Karpas-422 (cell line): ENCODE measurements at regions not wholly inside any gene's neighbourhood (a gene's known extent, or its start where the extent isn't known, plus 50 kb on each side); places are given as distances from the start of the nearest gene placed in this dataset.
"Not testable (repeated sequence)": the region's sequence is repeated elsewhere in the genome, so short reads cannot be mapped to it uniquely, and the experiment has no call there.

ENCODE experiments used
- DNase-seq: peaks from one replicate; pipeline ENCODE4 v3.0.0-alpha.2; 2015
- H2AFZ ChIP-seq: fragments of 200-600 bp; sonication (generic); 2 replicates; pipeline ENCODE4 v1.6.1; 2014; ENCODE audit warnings: antibody characterized with exemption, low read length, mixed read lengths
- H3K27ac ChIP-seq: fragments of 200-600 bp; sonication (generic); 2 replicates; pipeline ENCODE4 v1.5.1; 2014; ENCODE audit warnings: mild to moderate bottlenecking, low read length, moderate library complexity
- H3K27me3 ChIP-seq: fragments of 200-600 bp; sonication (generic); 2 replicates; pipeline ENCODE4 v1.6.1; 2014; ENCODE audit warnings: low read length, mixed read lengths
- H3K36me3 ChIP-seq: fragments of 200-600 bp; sonication (generic); 2 replicates; pipeline ENCODE4 v1.6.1; 2014; ENCODE audit warnings: low read length, mixed read lengths; ENCODE audit not compliant: insufficient read depth
- H3K4me1 ChIP-seq: fragments of 200-600 bp; sonication (generic); 2 replicates; pipeline ENCODE4 v1.6.1; 2014; ENCODE audit warnings: mild to moderate bottlenecking, low read length, mixed read lengths
- H3K4me2 ChIP-seq: fragments of 200-600 bp; sonication (generic); 2 replicates; pipeline ENCODE4 v1.6.1; 2014; ENCODE audit warnings: low read length, low read depth, mild to moderate bottlenecking; ENCODE audit not compliant: poor library complexity, severe bottlenecking
- H3K4me3 ChIP-seq: fragments of 200-600 bp; sonication (generic); 2 replicates; pipeline ENCODE4 v1.5.1; 2014; ENCODE audit warnings: mild to moderate bottlenecking, antibody characterized with exemption, low read length, mixed read lengths
- H3K79me2 ChIP-seq: fragments of 200-600 bp; sonication (generic); 2 replicates; pipeline ENCODE4 v1.6.1; 2014; ENCODE audit warnings: mild to moderate bottlenecking, low read length, mixed read lengths
- H3K9ac ChIP-seq: fragments of 200-600 bp; sonication (generic); 2 replicates; pipeline ENCODE4 v1.6.0; 2014; ENCODE audit warnings: low read length
- H3K9me2 ChIP-seq: fragments of 200-600 bp; sonication (generic), shearing (Covaris generic); replicated peaks from 2 replicates; pipeline ENCODE4 v1.6.0; 2014; ENCODE audit warnings: mild to moderate bottlenecking, low read length, moderate library complexity; ENCODE audit not compliant: insufficient read depth
- H3K9me3 ChIP-seq: fragments of 300-700, 200-600 bp; sonication (generic); 2 replicates; pipeline ENCODE4 v1.6.1; 2014; ENCODE audit warnings: low read length, mixed read lengths
- H4K20me1 ChIP-seq: fragments of 200-600 bp; sonication (generic); 2 replicates; pipeline ENCODE4 v1.6.1; 2014; ENCODE audit warnings: mild to moderate bottlenecking, antibody characterized with exemption, low read length, low read depth; ENCODE audit not compliant: insufficient read depth

DNA sequence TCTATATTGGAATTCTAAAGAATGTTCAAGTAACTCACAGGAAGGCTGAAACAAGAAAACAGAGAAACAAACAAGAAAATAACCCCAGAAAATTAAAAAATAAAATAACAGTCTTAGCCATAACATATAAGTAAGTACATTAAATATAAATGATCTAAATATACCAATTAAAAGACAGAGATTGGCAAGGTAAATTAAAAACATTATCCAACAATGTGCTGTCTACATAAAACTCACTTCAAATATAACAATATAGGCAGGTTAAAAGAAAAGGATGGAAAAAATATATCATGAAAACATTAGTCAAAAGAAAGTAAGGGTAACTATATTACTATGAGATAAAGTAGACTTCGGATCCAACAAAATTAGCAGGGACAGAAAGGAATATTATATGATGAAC lies 98.1 kb upstream of the NANOS1 start:
- Histone ChIP-seq H3K27ac (no peak overlapping the region), H3K4me2 (no peak overlapping the region), H3K9me3 (peaks cover 3% of the 10 kb centered on the region; the same call in 1 of the 2 replicates), H3K4me3 (no peak overlapping the region), H3K36me3 (no peaks in the 10 kb centered on the region), H3K9me2 (no peaks in the 10 kb centered on the region), H3K27me3 (no peaks in the 10 kb centered on the region), H3K4me1 (no peaks in the 10 kb centered on the region), H4K20me1 (no peaks in the 10 kb centered on the region), H3K9ac (no peak overlapping the region), H2AFZ (no peak overlapping the region), H3K79me2 (no peaks in the 10 kb centered on the region)
- no peak for DNase-seq

DNA sequence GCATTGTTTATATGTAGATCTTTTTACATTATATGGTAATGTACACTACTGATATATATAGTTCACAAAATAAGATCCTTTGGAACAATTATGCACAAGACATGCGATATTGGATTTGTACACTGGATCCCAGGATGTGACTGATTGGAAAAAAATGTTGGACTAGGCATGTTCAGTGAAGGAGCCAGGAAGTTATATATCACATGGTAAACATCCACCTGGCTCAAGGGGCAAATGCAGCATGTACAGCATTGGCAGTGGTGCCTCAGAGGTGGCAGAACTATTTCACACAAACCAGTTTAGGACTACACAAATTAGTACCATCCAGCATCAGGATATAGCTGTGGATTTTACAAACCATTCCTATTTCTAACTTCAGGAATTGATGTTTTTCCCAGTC lies 97.4 kb upstream of the NANOS1 start:
- H3K9ac ChIP-seq, H3K9me3 ChIP-seq, H2AFZ ChIP-seq, H3K4me1 ChIP-seq, H3K9me2 ChIP-seq, H3K79me2 ChIP-seq, H4K20me1 ChIP-seq, H3K36me3 ChIP-seq, DNase-seq, H3K27ac ChIP-seq, H3K4me3 ChIP-seq, H3K27me3 ChIP-seq, H3K4me2 ChIP-seq: not testable (repeated sequence)

DNA sequence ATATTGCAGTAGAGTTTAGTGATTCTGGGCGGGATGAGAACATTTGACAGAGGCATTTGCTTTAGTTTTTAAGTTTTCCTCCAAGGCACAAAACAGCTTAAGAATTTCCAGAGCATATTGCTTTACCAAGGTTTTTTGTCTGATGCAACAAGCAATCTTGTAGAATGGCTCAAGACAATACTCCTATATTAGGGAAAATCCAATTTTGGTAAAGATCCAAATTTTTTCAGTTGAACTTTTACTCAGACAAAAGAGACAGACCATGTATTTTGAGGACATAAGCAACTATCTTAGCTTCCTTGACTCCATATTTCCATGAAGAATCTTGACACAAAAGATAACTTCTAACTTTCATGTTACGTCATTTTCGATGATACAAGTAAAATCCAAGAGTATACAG lies 92.3 kb upstream of the NANOS1 start:
- no peak overlapping the region for H2AFZ ChIP-seq
- no peaks in the 10 kb centered on the region for H3K36me3 ChIP-seq
- no peaks in the 10 kb centered on the region for H3K9me3 ChIP-seq
- no peak overlapping the region for H3K4me3 ChIP-seq
- no peaks in the 10 kb centered on the region for H3K4me1 ChIP-seq
- DNase-seq: no peak
- H3K27me3 ChIP-seq: no peaks in the 10 kb centered on the region
- no peak overlapping the region for H3K4me2 ChIP-seq
- H3K27ac ChIP-seq: no peak overlapping the region
- no peaks in the 10 kb centered on the region; the same call in 1 of the 2 replicates for H3K9me2 ChIP-seq
- H4K20me1 ChIP-seq: no peaks in the 10 kb centered on the region
- no peaks in the 10 kb centered on the region for H3K79me2 ChIP-seq
- no peak overlapping the region for H3K9ac ChIP-seq

DNA sequence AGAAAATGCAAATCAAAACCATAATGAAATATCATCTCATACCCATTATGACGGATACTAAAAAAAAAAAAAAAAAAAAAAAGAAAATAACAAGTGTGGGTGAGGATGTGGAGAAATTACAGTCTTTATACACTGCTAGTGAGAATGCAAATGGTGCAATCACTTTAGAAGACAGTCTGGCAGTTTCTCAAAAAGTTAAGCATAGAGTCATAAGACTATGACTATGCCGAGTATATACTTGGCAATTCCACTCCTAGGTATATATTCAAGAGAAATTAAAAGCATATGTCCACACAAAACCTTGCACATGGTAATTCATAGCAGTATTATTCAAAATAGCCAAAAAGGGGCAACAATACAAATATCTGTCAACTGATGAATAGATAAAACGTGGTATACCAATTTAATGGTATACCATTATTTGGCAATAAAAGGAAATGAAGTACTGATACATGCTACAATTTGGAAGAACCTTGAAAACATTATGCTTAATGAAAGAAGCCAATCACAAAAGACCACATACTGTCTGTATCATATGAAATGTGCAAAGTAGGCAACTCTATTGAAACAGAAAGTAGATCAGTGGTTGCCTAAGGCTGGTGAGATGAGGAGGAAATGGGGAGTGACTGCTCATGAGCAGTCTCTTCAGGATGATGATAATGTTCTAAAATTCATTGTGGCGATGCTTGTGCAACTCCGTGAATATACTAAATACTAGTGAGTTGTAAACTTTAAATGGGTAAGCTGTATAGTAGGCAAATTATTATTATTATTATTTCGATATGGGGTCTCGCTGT lies 90.1 kb upstream of the NANOS1 start:
- Histone ChIP-seq H3K9ac (no peak overlapping the region), H3K27ac (no peak overlapping the region), H2AFZ (no peak overlapping the region), H3K9me2 (no peaks in the 10 kb centered on the region; the same call in 1 of the 2 replicates), H4K20me1 (no peaks in the 10 kb centered on the region), H3K79me2 (no peaks in the 10 kb centered on the region), H3K27me3 (no peaks in the 10 kb centered on the region), H3K4me2 (no peak overlapping the region), H3K4me1 (no peaks in the 10 kb centered on the region), H3K36me3 (no peaks in the 10 kb centered on the region), H3K9me3 (no peaks in the 10 kb centered on the region), H3K4me3 (no peak overlapping the region)
- DNase-seq: no peak

DNA sequence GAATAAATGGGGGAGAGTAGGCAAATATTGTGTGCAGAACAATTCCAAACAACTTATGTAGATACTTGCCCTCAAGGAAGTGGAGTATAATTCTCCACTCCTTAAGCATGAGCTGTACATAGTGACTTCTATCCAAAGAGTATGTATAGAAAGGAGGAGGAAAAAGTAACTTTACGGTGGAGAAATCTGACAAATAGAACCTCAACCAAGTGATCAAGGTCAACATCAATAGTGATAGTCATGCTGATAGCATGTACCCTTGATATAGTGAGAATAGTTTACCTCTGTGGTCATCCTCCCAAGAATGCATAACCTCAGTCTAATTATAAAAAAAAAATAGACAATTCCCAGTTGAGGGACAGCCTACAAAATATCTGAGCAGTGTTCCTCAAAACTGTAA lies 89.1 kb upstream of the NANOS1 start:
- DNase-seq: no peak
- H2AFZ ChIP-seq: no peak overlapping the region
- H3K27ac ChIP-seq: no peak overlapping the region
- no peaks in the 10 kb centered on the region for H3K79me2 ChIP-seq
- H3K9me3 ChIP-seq: no peaks in the 10 kb centered on the region
- no peaks in the 10 kb centered on the region for H3K27me3 ChIP-seq
- no peaks in the 10 kb centered on the region for H4K20me1 ChIP-seq
- no peak overlapping the region for H3K4me2 ChIP-seq
- no peaks in the 10 kb centered on the region for H3K4me1 ChIP-seq
- H3K4me3 ChIP-seq: no peak overlapping the region
- no peak overlapping the region for H3K9ac ChIP-seq
- no peaks in the 10 kb centered on the region; the same call in 1 of the 2 replicates for H3K9me2 ChIP-seq
- H3K36me3 ChIP-seq: no peaks in the 10 kb centered on the region

DNA sequence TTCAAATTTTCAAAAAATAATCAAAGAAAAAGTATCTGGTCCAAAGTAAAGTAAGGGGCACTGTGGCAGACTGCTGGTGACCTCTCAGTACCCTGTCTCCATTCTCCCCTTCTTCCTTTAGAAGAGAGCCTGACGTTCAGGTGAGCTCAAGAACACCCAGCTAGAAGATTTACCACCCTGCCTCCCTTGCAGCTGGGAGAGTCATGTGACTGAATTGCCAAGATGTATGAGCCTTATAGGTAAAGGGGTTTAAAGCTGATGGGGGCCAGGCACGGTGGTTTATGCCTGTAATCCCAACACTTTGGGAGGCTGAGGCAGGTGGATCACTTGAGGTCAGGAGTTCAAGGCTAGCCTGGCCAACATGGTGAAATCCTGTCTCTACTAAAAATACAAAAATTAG lies 86.3 kb upstream of the NANOS1 start:
- H3K9me3 ChIP-seq: no peaks in the 10 kb centered on the region
- no peaks in the 10 kb centered on the region for H3K79me2 ChIP-seq
- H3K9me2 ChIP-seq: no peaks in the 10 kb centered on the region; the same call in 1 of the 2 replicates
- DNase-seq: no peak
- no peaks in the 10 kb centered on the region for H3K4me1 ChIP-seq
- no peak overlapping the region for H2AFZ ChIP-seq
- H3K4me2 ChIP-seq: no peak overlapping the region
- no peaks in the 10 kb centered on the region for H3K36me3 ChIP-seq
- H3K4me3 ChIP-seq: no peak overlapping the region
- no peaks in the 10 kb centered on the region for H3K27me3 ChIP-seq
- no peaks in the 10 kb centered on the region for H4K20me1 ChIP-seq
- H3K9ac ChIP-seq: no peak overlapping the region
- H3K27ac ChIP-seq: no peak overlapping the region

DNA sequence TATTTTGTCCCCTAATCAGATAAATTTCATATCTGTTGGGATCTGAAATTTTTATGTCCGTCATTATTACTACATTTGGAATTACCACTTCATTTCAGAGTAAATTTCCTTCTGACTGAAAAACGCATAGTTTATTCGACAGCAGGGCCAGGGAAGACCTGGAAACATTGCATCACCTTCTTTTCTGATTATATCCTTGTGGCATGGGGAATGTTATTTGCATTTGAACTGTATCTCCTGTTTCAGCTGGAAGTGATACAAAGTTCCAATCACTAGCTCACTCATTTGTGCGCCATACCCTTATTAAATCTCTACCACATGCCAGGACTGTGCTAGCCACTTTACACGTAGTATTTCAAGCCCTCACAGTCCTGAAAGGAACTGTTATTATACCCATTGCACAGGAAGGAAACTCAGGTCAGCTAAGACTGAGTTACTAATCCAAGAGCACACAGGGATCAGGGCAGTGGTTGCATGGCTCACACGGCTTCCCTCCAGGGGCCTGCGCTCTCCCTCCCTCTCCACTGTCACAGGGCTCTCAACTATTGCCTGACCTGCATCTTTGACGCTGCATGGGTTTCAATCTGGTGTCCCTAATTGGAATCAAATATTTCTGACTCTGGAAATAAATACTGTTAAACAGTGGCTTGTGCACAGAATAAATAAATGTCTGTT lies 84.4 kb upstream of the NANOS1 start:
- Histone ChIP-seq H3K9me2 (no peaks in the 10 kb centered on the region; the same call in 1 of the 2 replicates), H3K79me2 (no peaks in the 10 kb centered on the region), H3K27ac (no peak overlapping the region), H3K27me3 (no peaks in the 10 kb centered on the region), H3K4me2 (no peak overlapping the region), H3K9ac (no peak overlapping the region), H3K4me3 (no peak overlapping the region), H3K36me3 (no peaks in the 10 kb centered on the region), H3K9me3 (no peaks in the 10 kb centered on the region), H2AFZ (no peak overlapping the region), H3K4me1 (no peaks in the 10 kb centered on the region), H4K20me1 (no peaks in the 10 kb centered on the region)
- no peak for DNase-seq

DNA sequence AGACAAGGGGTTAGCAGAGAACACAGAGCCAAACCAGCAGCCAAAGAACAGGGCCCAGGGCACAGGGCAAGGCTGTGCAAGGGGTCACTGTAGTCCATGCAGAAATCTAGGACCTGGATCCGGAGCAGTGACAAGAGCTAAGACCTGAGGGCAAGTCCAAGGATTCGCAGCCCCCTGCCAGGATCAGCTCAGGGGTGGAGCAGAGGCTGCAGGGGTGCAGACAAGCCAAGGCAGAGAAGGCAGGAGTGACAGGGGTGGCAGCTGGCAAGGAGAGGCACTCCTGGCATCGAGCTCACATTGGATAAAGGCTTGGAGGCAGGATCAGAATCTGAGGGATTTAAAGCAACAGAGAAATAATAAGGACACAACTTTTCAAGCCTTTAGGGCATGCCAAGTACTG lies 80.7 kb upstream of the NANOS1 start:
- DNase-seq: no peak
- Histone ChIP-seq H2AFZ (no peak overlapping the region), H4K20me1 (no peaks in the 10 kb centered on the region)

More for the DNA sequence above, 80.7 kb upstream of the NANOS1 start:
- H3K36me3 ChIP-seq: no peaks in the 10 kb centered on the region
- H3K4me2 ChIP-seq: no peak overlapping the region
- H3K4me1 ChIP-seq: no peaks in the 10 kb centered on the region
- no peak overlapping the region for H3K27ac ChIP-seq
- no peaks in the 10 kb centered on the region for H3K9me2 ChIP-seq
- H3K79me2 ChIP-seq: no peaks in the 10 kb centered on the region
- H3K27me3 ChIP-seq: no peaks in the 10 kb centered on the region
- H3K4me3 ChIP-seq: no peak overlapping the region
- H3K9ac ChIP-seq: no peak overlapping the region
- H3K9me3 ChIP-seq: no peaks in the 10 kb centered on the region
